GM13977 (cell line): ENCODE measurements at regions not wholly inside any gene's neighbourhood (a gene's known extent, or its start where the extent isn't known, plus 50 kb on each side); places are given as distances from the start of the nearest gene placed in this dataset.

ENCODE experiments used
- DNase-seq: peaks from one replicate; pipeline ENCODE4 v3.0.0; 2012; ENCODE audit warnings: low spot score
- in situ Hi-C: fragments of 300-500 bp; cut with MboI; formaldehyde crosslinking; loops from one replicate; pipeline ENCODE4 v1.12.0; 2022; ENCODE audit warnings: low sequenced_read_pairs, low pct_unique_long_range_greater_than_20kb, mixed read lengths, inconsistent platforms; ENCODE audit not compliant: unreplicated experiment
- TF ChIP-seq, protein P1 (sequence below): IDR thresholded peaks from 2 replicates; pipeline ENCODE4 v1.5.1; 2012; ENCODE audit warnings: mild to moderate bottlenecking, control low read depth; ENCODE audit not compliant: insufficient read depth; ENCODE audit errors: extremely low read depth, missing control alignments

DNA sequence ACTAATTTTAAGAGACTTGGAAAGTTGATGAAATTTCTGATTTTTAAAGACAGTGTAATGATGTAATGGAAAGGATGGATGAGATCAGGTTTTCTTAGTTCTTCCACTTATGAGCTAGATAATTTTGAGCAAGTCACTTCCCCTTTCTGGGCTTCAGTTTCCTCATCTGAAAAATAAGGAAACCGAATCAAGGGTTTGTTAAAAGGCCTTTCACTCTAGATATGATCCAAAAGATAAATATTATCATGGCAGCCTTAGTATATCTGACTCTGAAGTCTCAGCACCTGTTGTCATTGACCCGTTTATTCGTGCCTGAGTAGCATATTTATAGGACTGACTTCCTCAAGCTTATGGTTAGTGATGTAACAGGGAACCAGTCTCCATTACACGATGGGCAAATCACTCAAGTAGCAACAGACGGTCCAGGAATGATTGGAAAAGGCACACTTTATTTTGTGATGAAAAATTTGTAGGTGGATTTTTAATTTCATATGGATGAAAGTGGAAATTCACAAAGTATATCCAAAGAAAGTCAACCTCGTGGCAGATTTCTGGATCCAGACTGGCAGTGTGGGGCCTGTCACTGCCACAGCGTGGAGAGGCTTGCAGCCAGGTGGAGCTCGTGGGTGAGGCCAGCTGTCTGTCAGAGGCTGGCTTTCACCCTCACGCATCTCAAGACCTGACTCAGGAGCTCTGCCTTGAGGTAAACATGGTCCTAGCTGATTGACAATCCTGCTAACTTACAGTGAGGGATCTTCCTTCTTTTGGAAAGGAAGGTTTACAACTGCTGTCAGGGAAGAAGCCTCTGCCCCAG is 137.9 kb upstream of the CXCR4 start:
- in situ Hi-C loops = no loop called here
- TF ChIP-seq, protein P1, sequence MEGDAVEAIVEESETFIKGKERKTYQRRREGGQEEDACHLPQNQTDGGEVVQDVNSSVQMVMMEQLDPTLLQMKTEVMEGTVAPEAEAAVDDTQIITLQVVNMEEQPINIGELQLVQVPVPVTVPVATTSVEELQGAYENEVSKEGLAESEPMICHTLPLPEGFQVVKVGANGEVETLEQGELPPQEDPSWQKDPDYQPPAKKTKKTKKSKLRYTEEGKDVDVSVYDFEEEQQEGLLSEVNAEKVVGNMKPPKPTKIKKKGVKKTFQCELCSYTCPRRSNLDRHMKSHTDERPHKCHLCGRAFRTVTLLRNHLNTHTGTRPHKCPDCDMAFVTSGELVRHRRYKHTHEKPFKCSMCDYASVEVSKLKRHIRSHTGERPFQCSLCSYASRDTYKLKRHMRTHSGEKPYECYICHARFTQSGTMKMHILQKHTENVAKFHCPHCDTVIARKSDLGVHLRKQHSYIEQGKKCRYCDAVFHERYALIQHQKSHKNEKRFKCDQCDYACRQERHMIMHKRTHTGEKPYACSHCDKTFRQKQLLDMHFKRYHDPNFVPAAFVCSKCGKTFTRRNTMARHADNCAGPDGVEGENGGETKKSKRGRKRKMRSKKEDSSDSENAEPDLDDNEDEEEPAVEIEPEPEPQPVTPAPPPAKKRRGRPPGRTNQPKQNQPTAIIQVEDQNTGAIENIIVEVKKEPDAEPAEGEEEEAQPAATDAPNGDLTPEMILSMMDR = peak; percentile 35
- peak; percentile 42 for DNase-seq

GRCh38 chr2:136255127-136255526 is 137.2 kb upstream of the CXCR4 start:
- TF ChIP-seq, protein P1 = no peak
- in situ Hi-C loops = no loop called here

GRCh38 chr2:136254681-136255080 is 136.7 kb upstream of the CXCR4 start:
- no peak for DNase-seq
- TF ChIP-seq, protein P1 = no peak
- in situ Hi-C loops = no loop called here

More at GRCh38 chr2:136255127-136255526, 137.2 kb upstream of the CXCR4 start:
- DNase-seq = no peak

- TF ChIP-seq, protein P1 = peak; percentile 28
- DNase-seq = no peak
- in situ Hi-C loops = no loop called here
Measured at GRCh38 chr2:136253288-136254004, 135.5 kb upstream of the CXCR4 start.

DNA sequence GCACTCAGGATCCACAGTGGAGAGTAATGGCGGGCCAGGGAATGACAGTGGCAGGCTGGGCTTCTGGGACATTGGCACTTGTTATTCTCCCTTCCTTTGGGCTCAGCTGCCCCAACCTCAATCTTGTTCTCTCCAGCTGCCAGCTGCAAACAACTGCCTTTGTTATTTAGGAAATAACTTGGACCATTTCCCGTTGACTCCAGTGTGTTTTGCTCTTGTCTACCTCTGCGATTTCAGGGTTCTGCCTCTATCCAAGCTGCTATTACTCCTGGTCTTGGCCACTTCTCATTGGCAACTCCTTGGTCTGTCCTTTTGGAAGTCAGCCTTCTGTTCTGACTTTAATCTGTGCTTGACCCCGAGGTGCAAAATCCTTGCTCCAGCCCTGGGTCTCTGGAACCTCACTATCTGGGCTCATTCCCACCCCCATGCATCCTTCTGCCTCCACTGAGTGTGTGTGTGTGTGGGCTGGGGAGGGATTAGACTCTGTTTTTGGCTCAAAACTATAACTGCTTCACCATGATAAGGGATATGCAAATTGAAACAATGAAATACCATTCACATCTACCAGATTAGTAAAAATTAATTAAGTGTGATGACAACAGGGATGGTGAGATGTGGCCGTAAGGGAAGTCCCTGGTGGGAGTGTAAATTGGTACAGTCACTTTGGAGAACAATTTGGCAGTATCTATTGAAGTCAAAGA is 134.1 kb upstream of the CXCR4 start:
- in situ Hi-C loops = no loop called here
- no peak for DNase-seq
- TF ChIP-seq, protein P1 = no peak

GRCh38 chr2:136251197-136251884 is 133.4 kb upstream of the CXCR4 start:
- in situ Hi-C loops = no loop called here
- TF ChIP-seq, protein P1 = no peak
- no peak for DNase-seq
